H1 (cell line): ENCODE measurements at regions not wholly inside any gene's neighbourhood (a gene's known extent, or its start where the extent isn't known, plus 50 kb on each side); places are given as distances from the start of the nearest gene placed in this dataset.

ENCODE experiments used
- CTCF ChIA-PET: fragments of 300-600 bp; sonication (Branson Sonifier 250); formaldehyde crosslinking; loops from one replicate; lab custom pipeline; 2021; ENCODE audit not compliant: partially characterized antibody; lab: Charles Lee
- POLR2A ChIA-PET: fragments of 300-600 bp; sonication (Branson Sonifier 250); formaldehyde crosslinking; loops from one replicate; lab custom pipeline; 2021; ENCODE audit warnings: inconsistent platforms; ENCODE audit not compliant: partially characterized antibody; lab: Charles Lee
- DNase-seq, 2 experiments: peaks; one replicate each; pipeline versions ENCODE4 v3.0.0 to v3.0.0-alpha.2; 2010 to 2022; ENCODE audit warnings: low spot score in 2 of 2, low read depth in 1 of 2, mixed read lengths in 1 of 2
- FAIRE-seq: peaks from 2 replicates; lab custom pipeline; 2011; peaks lifted over from hg19 to GRCh38; lab: Jason Lieb, UNC
- H2AFZ ChIP-seq: 2 replicates; pipeline ENCODE4 v1.8.1; 2012; ENCODE audit warnings: low read length, inconsistent platforms
- H2AK5ac ChIP-seq: 2 replicates; pipeline ENCODE4 v1.6.1; 2013; ENCODE audit warnings: low read depth, low read length
- H2BK120ac ChIP-seq: replicated peaks from 2 replicates; pipeline ENCODE3; 2013; ENCODE audit warnings: low read depth, low read length, inconsistent platforms
- H2BK12ac ChIP-seq: 2 replicates; pipeline ENCODE4 v1.6.1; 2013; ENCODE audit warnings: low read depth, low read length
- H2BK15ac ChIP-seq: 2 replicates; pipeline ENCODE4 v1.6.1; 2013; ENCODE audit warnings: low read length
- H2BK20ac ChIP-seq: 2 replicates; pipeline ENCODE4 v1.6.1; 2013; ENCODE audit warnings: low read length
- H2BK5ac ChIP-seq: 2 replicates; pipeline ENCODE4 v1.6.1; 2013; ENCODE audit warnings: low read depth, low read length
- H3K14ac ChIP-seq: 2 replicates; pipeline ENCODE4 v1.6.1; 2013; ENCODE audit warnings: inconsistent platforms; ENCODE audit not compliant: insufficient read length
- H3K18ac ChIP-seq: 2 replicates; pipeline ENCODE4 v1.6.1; 2013; ENCODE audit warnings: low read length; ENCODE audit errors: extremely low read depth
- H3K23ac ChIP-seq: 2 replicates; pipeline ENCODE4 v1.6.1; 2013; ENCODE audit warnings: inconsistent platforms; ENCODE audit not compliant: insufficient read length
- H3K23me2 ChIP-seq: 2 replicates; pipeline ENCODE4 v1.6.1; 2013; ENCODE audit warnings: low read depth, low read length
- H3K27ac ChIP-seq: 2 replicates; pipeline ENCODE4 v1.6.1; 2011; ENCODE audit warnings: low read depth, low read length, inconsistent platforms
- H3K27me3 ChIP-seq, 4 experiments: replicated peaks in 1 of 4; 1 replicate in 1 of 4; 2 replicates in 3 of 4; pipeline versions ENCODE4 v1.6.1 to v1.8.1; 2011 to 2013; ENCODE audit warnings: low read length in 3 of 4, mild to moderate bottlenecking in 3 of 4, inconsistent platforms in 2 of 4, mixed read lengths in 2 of 4, moderate library complexity in 1 of 4; ENCODE audit not compliant: control insufficient read depth in 3 of 4, insufficient read depth in 3 of 4; ENCODE audit errors: extremely low read depth in 1 of 4
- H3K36me3 ChIP-seq, 4 experiments: 2 replicates each; pipeline versions ENCODE4 v1.6.1 to v1.8.1; 2011 to 2013; ENCODE audit warnings: mild to moderate bottlenecking in 4 of 4, low read length in 3 of 4, moderate library complexity in 2 of 4, control low read depth in 1 of 4, inconsistent platforms in 1 of 4; ENCODE audit not compliant: insufficient read depth in 4 of 4, control insufficient read depth in 2 of 4
- H3K4ac ChIP-seq: replicated peaks from 2 replicates; pipeline ENCODE3; 2013; ENCODE audit warnings: low read length, low read depth, mixed read lengths, inconsistent platforms; ENCODE audit not compliant: insufficient read length
- H3K4me1 ChIP-seq, 4 experiments: replicated peaks in 1 of 4; 1 replicate in 1 of 4; 2 replicates in 3 of 4; pipeline versions ENCODE4 v1.6.1 to v1.8.1; 2011 to 2013; ENCODE audit warnings: low read length in 3 of 4, inconsistent platforms in 2 of 4, mixed read lengths in 1 of 4; ENCODE audit not compliant: insufficient read depth in 4 of 4, control insufficient read depth in 3 of 4
- H3K4me2 ChIP-seq, 2 experiments: 2 replicates each; pipeline versions ENCODE4 v1.6.1 to v1.8.1; 2011 to 2013; ENCODE audit warnings: low read depth in 2 of 2, low read length in 2 of 2, control low read depth in 1 of 2, inconsistent platforms in 1 of 2, mild to moderate bottlenecking in 1 of 2; ENCODE audit not compliant: insufficient read depth in 1 of 2
- H3K4me3 ChIP-seq, 4 experiments: fragments of 200-600, 300-600 bp in 1 of 4; sonication (generic), shearing (Covaris generic), sonication (Bioruptor Twin) in 1 of 4; 2 replicates each; pipeline versions ENCODE4 v1.5.1 to v1.8.1; 2011 to 2016; ENCODE audit warnings: low read length in 4 of 4, low read depth in 3 of 4, control low read depth in 2 of 4, inconsistent platforms in 2 of 4, mild to moderate bottlenecking in 2 of 4, mixed read lengths in 1 of 4, moderate library complexity in 1 of 4; ENCODE audit not compliant: insufficient read depth in 2 of 4; ENCODE audit errors: extremely low read depth in 1 of 4
- H3K56ac ChIP-seq: replicated peaks from 2 replicates; pipeline ENCODE3; 2013; ENCODE audit warnings: low read depth, mild to moderate bottlenecking, mixed read lengths, low read length, inconsistent platforms; ENCODE audit not compliant: insufficient read length
- H3K79me1 ChIP-seq: 2 replicates; pipeline ENCODE4 v1.6.1; 2013; ENCODE audit warnings: low read depth, low read length, control low read depth
- H3K79me2 ChIP-seq, 2 experiments: 2 replicates each; pipeline versions ENCODE4 v1.6.1 to v1.8.1; 2012 to 2013; ENCODE audit warnings: low read length in 2 of 2, mild to moderate bottlenecking in 2 of 2, inconsistent platforms in 1 of 2; ENCODE audit not compliant: insufficient read depth in 2 of 2, control insufficient read depth in 1 of 2
- H3K9ac ChIP-seq, 4 experiments: replicated peaks in 1 of 4; 1 replicate in 1 of 4; 2 replicates in 3 of 4; pipeline versions ENCODE4 v1.6.1 to v1.8.1; 2011 to 2013; ENCODE audit warnings: low read depth in 3 of 4, low read length in 3 of 4, control low read depth in 2 of 4, mild to moderate bottlenecking in 2 of 4, moderate library complexity in 2 of 4, inconsistent platforms in 1 of 4; ENCODE audit errors: extremely low read depth in 1 of 4
- H3K9me3 ChIP-seq, 2 experiments: 2 replicates each; pipeline versions ENCODE4 v1.6.1 to v1.8.1; 2012 to 2013; ENCODE audit warnings: mild to moderate bottlenecking in 2 of 2, moderate library complexity in 2 of 2, control low read depth in 1 of 2, inconsistent platforms in 1 of 2, low read depth in 1 of 2, low read length in 1 of 2, mixed read lengths in 1 of 2; ENCODE audit not compliant: insufficient read depth in 2 of 2
- H4K20me1 ChIP-seq, 2 experiments: replicated peaks in 1 of 2; 2 replicates each; pipeline versions ENCODE3 to v1.8.1; 2011 to 2013; ENCODE audit warnings: inconsistent platforms in 2 of 2, low read length in 2 of 2, mild to moderate bottlenecking in 1 of 2; ENCODE audit not compliant: insufficient read depth in 2 of 2, control insufficient read depth in 1 of 2
- H4K5ac ChIP-seq: 2 replicates; pipeline ENCODE4 v1.6.1; 2013; ENCODE audit warnings: low read length, low read depth, mixed read lengths, inconsistent platforms; ENCODE audit not compliant: insufficient read length
- H4K8ac ChIP-seq: 2 replicates; pipeline ENCODE4 v1.8.0; 2013; ENCODE audit warnings: mild to moderate bottlenecking, moderate library complexity, low read length, inconsistent platforms; ENCODE audit not compliant: insufficient read depth; ENCODE audit errors: extremely low read depth
- H4K91ac ChIP-seq: replicated peaks from 2 replicates; pipeline ENCODE3; 2013; ENCODE audit warnings: low read length, mixed read lengths, inconsistent platforms; ENCODE audit not compliant: insufficient read length
- CBX5 ChIP-seq: fragments of 300-800, 300-1000 bp; sonication (generic); IDR thresholded peaks from 2 replicates; pipeline ENCODE4 v1.7.1; 2016; ENCODE audit warnings: antibody characterized with exemption, low read length, low read depth
- CHD1 ChIP-seq: IDR thresholded peaks from 2 replicates; pipeline ENCODE4 v1.6.1; 2012; ENCODE audit warnings: low read depth, low read length, improper control_type of control experiment
- FOSL1 ChIP-seq: IDR thresholded peaks from 2 replicates; pipeline ENCODE4 v1.6.1; 2011; ENCODE audit warnings: mild to moderate bottlenecking, low read depth, low read length, moderate library complexity; ENCODE audit not compliant: insufficient read depth
- KDM5A ChIP-seq: fragments of 200-600 bp; IDR thresholded peaks from 2 replicates; pipeline ENCODE4 v1.7.1; 2012; ENCODE audit warnings: mild to moderate bottlenecking, low read length, inconsistent platforms, mixed read lengths
- PHF8 ChIP-seq: fragments of 200-600 bp; sonication (generic); conservative IDR thresholded peaks from 2 replicates; pipeline ENCODE4 v1.7.1; 2012; ENCODE audit warnings: low read depth, mild to moderate bottlenecking, inconsistent platforms, low read length, moderate library complexity
- POLR2A ChIP-seq, 2 experiments: IDR thresholded peaks; 1 replicate in 1 of 2; 2 replicates in 1 of 2; pipeline ENCODE4 v1.6.1; 2011; ENCODE audit warnings: low read depth in 2 of 2, low read length in 2 of 2, mild to moderate bottlenecking in 2 of 2; ENCODE audit errors: control extremely low read depth in 1 of 2
- RXRA ChIP-seq: IDR thresholded peaks from 2 replicates; pipeline ENCODE4 v1.6.1; 2011; ENCODE audit warnings: low read depth, mild to moderate bottlenecking, low read length, moderate library complexity; ENCODE audit not compliant: insufficient read depth
- SAP30 ChIP-seq: fragments of 300-600 bp; sonication (generic); IDR thresholded peaks from 2 replicates; pipeline ENCODE4 v1.7.1; 2012; ENCODE audit warnings: low read length, moderate library complexity, mild to moderate bottlenecking, inconsistent platforms; ENCODE audit not compliant: insufficient read depth, insufficient replicate concordance
- SIN3A ChIP-seq, 2 experiments: IDR thresholded peaks in 1 of 2; conservative IDR thresholded peaks in 1 of 2; 2 replicates each; pipeline ENCODE4 v1.6.1; 2011 to 2012; ENCODE audit warnings: low read length in 2 of 2, improper control_type of control experiment in 1 of 2, low read depth in 1 of 2, mild to moderate bottlenecking in 1 of 2
- SP4 ChIP-seq: IDR thresholded peaks from 2 replicates; pipeline ENCODE4 v1.6.1; 2012; ENCODE audit warnings: low read length, inconsistent platforms
- TAF1 ChIP-seq: IDR thresholded peaks from 2 replicates; pipeline ENCODE4 v1.6.1; 2011; ENCODE audit warnings: mild to moderate bottlenecking, low read depth, low read length
- TEAD4 ChIP-seq: IDR thresholded peaks from 2 replicates; pipeline ENCODE4 v1.6.1; 2012; ENCODE audit warnings: low read depth, low read length, inconsistent platforms, mixed read lengths
- YY1 ChIP-seq: IDR thresholded peaks from 2 replicates; pipeline ENCODE4 v1.6.1; 2011; ENCODE audit warnings: low read depth, mild to moderate bottlenecking, low read length
- WGBS, 2 experiments: shearing (Covaris generic) in 1 of 2; methylation state at CpG; one replicate each; pipeline versions ENCODE4 v1.1.6 to v1.1.7; 2013 to 2015; ENCODE audit warnings: low lambda C conversion rate in 2 of 2, mixed read lengths in 2 of 2, inconsistent platforms in 1 of 2, low coverage in 1 of 2, missing lambda C conversion rate in 1 of 2; ENCODE audit not compliant: insufficient replicate concordance in 2 of 2, insufficient coverage in 1 of 2, insufficient read length in 1 of 2; ENCODE audit errors: extremely low coverage in 1 of 2, missing lambda C conversion rate in 1 of 2; 5-methylcytosine and 5-hydroxymethylcytosine counted together
- TF ChIP-seq, protein P1 (sequence below): IDR thresholded peaks from 2 replicates; pipeline ENCODE4 v1.6.1; 2012; ENCODE audit warnings: inconsistent platforms
- TF ChIP-seq, protein P2 (sequence below): IDR thresholded peaks from 2 replicates; pipeline ENCODE4 v1.6.1; 2011; ENCODE audit warnings: low read length, improper control_type of control experiment

DNA sequence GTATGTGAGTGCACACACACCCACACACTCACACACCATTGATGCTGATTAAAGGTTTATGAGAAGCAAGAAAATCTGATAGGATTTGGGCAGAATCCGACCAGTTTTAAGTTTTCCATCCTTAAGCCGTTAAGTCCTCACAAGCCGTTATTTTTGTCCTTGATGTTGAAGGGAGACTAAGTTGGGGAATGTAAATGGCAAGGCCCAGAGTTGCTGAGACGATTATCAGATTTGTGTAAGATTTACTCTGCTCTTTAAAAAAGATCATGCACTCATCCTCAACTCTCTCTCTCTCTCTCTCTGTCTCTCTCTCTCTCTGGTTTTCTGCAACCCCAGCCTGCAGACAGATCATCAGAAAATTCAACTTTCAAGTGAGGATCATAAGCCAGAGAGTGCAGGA, 238.8 kb downstream of the SMAD2 start:
- peaks cover 0 to 11% (median 1%) of the 10 kb centered on the region in 4 experiments; a peak in 3 of 7 replicates for H3K4me1 ChIP-seq
- H2BK120ac ChIP-seq = no peak overlapping the region
- no peak overlapping the region for H2AFZ ChIP-seq
- H2BK20ac ChIP-seq = peak overlapping the region; percentile 66; the same call in 1 of the 2 replicates
- no peak overlapping the region for H3K14ac ChIP-seq
- ChIA-PET CTCF (no interaction called here), POLR2A (no interaction called here)
- no peak overlapping the region for H2BK5ac ChIP-seq
- H3K27ac ChIP-seq = no peak overlapping the region
- H2BK12ac ChIP-seq = no peak overlapping the region
- no peaks in the 10 kb centered on the region for H3K9me3 ChIP-seq
- H3K56ac ChIP-seq = no peak overlapping the region
- no peaks in the 10 kb centered on the region for H4K20me1 ChIP-seq
- no peaks in the 10 kb centered on the region for H3K36me3 ChIP-seq
- H3K4me3 ChIP-seq = no peak overlapping the region
- H3K79me2 ChIP-seq = no peaks in the 10 kb centered on the region
- no peaks in the 10 kb centered on the region for H3K23me2 ChIP-seq
- no peak overlapping the region for H4K8ac ChIP-seq
- H3K4me2 ChIP-seq = no peak overlapping the region
- H4K5ac ChIP-seq = no peak overlapping the region
- H2BK15ac ChIP-seq = no peak overlapping the region
- no peak overlapping the region for H3K23ac ChIP-seq
- H3K9ac ChIP-seq = no peak overlapping the region
- FAIRE-seq = no peak
- WGBS, 2 experiments = 90% methylated on average over 4 of the region's 4 CpGs; no CpG with 5 or more reads in 1 of the 2 experiments
- DNase-seq = no peak
- H4K91ac ChIP-seq = no peak overlapping the region
- no peak for TF ChIP-seq KDM5A
- no peak for TF ChIP-seq PHF8
- TF ChIP-seq, protein P1, sequence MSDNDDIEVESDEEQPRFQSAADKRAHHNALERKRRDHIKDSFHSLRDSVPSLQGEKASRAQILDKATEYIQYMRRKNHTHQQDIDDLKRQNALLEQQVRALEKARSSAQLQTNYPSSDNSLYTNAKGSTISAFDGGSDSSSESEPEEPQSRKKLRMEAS = no peak
- no peak for TF ChIP-seq POLR2A (IDR thresholded peaks at IDR 0.05; ENCODE audit: control extremely low read depth in 1 of 2, low read depth in 2 of 2, low read length in 2 of 2)
- TF ChIP-seq FOSL1 = no peak
- TF ChIP-seq, protein P2, sequence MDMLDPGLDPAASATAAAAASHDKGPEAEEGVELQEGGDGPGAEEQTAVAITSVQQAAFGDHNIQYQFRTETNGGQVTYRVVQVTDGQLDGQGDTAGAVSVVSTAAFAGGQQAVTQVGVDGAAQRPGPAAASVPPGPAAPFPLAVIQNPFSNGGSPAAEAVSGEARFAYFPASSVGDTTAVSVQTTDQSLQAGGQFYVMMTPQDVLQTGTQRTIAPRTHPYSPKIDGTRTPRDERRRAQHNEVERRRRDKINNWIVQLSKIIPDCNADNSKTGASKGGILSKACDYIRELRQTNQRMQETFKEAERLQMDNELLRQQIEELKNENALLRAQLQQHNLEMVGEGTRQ = no peak
- TF ChIP-seq YY1 = no peak
- TF ChIP-seq SP4 = no peak
- no peak for TF ChIP-seq SIN3A (conservative IDR thresholded peaks at IDR 0.05 in 1 of 2, IDR thresholded peaks at IDR 0.05 in 1 of 2; ENCODE audit: low read depth in 1 of 2, low read length in 2 of 2)
- no peak for TF ChIP-seq CHD1
- TF ChIP-seq TEAD4 = no peak
- no peak for TF ChIP-seq TAF1
- no peak for TF ChIP-seq SAP30
- TF ChIP-seq RXRA = no peak
- TF ChIP-seq CBX5 = no peak
- no peak overlapping the region for H2AK5ac ChIP-seq
- H3K18ac ChIP-seq = no peak overlapping the region
- no peaks in the 10 kb centered on the region for H3K27me3 ChIP-seq
- H3K4ac ChIP-seq = no peak overlapping the region
- no peaks in the 10 kb centered on the region for H3K79me1 ChIP-seq
